ENCODE measurements at regions not wholly inside any gene's neighbourhood (a gene's known extent, or its start where the extent isn't known, plus 50 kb on each side); places are given as distances from the start of the nearest gene placed in this dataset. TPM values are rescaled to one million over a fixed set of nuclear protein-coding genes. Genes with fewer than 3 reads are reported as not detected.

DNA sequence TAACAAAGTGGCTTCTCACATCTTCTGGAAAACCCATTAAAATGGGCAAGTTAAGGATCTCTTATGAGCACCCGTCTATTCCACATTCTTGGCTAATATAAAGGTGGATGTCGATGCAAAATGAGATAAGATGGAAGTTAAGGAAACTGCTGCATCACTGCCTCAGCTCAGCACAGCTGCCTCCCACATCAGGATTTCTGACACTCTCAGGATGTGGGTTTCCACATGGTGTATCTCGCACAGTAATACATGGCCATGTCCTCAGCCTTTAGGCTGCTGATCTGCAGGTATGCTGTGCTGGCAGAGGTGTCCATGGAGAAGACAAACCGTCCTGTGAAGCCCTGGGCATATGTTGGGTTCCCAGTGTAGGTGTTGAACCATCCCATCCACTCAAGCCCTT, 1348.0 kb downstream of the TMEM121 start:
- Mint-ChIP-seq H3K9me3 (no peaks in the 10 kb centered on the region), H3K4me1 (ENCODE audit: low read depth) (peaks cover 14% of the 10 kb centered on the region), H3K4me3 (no peak overlapping the region), H3K36me3 (no peaks in the 10 kb centered on the region), H3K27ac (no peak overlapping the region), H3K27me3 (peaks cover 30% of the 10 kb centered on the region)
- intact Hi-C loops (cut with micrococcal nuclease), result no loop called here
- POLR2A ChIA-PET, result no interaction called here
- CTCF ChIA-PET, result interaction anchor here (1.1 to 4.8 kb wide), 5 partner anchors 8 to 84 kb away, joined by 5 to 61 read pairs (median 24); no protein-coding TSS in a partner anchor
- DNase-seq, result no peak

DNA sequence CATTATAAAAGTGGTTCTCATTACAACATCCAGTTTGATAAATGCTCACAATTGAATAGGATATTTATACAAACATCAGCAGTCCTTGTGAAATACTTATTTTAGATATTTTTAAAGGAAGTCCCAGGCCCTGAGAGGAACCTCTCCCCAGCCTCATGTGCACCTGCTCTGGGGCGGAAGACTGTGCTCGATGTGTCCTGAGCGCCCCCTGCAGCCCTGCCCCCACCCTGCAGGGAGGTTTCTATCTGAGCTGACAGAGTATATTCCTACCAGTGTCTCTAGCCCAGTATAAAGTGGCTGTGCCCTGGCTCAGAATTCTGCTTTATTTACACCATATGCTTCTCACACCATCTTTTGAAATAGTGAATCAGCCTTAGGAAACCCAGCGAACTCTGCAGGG, 1349.1 kb downstream of the TMEM121 start:
- intact Hi-C loops (cut with micrococcal nuclease), result no loop called here
- POLR2A ChIA-PET, result no interaction called here
- H3K27ac Mint-ChIP-seq, result no peak overlapping the region
- H3K4me3 Mint-ChIP-seq, result no peak overlapping the region
- peaks cover 14% of the 10 kb centered on the region for H3K4me1 Mint-ChIP-seq (ENCODE audit: low read depth)
- H3K27me3 Mint-ChIP-seq, result peaks cover 28% of the 10 kb centered on the region
- CTCF ChIA-PET, result interaction anchor here (0.7 to 4.8 kb wide), 3 partner anchors 26 to 85 kb away, joined by 3 to 61 read pairs (median 3); no protein-coding TSS in a partner anchor
- no peaks in the 10 kb centered on the region for H3K9me3 Mint-ChIP-seq
- no peaks in the 10 kb centered on the region for H3K36me3 Mint-ChIP-seq
- DNase-seq, result peak; percentile 67

DNA sequence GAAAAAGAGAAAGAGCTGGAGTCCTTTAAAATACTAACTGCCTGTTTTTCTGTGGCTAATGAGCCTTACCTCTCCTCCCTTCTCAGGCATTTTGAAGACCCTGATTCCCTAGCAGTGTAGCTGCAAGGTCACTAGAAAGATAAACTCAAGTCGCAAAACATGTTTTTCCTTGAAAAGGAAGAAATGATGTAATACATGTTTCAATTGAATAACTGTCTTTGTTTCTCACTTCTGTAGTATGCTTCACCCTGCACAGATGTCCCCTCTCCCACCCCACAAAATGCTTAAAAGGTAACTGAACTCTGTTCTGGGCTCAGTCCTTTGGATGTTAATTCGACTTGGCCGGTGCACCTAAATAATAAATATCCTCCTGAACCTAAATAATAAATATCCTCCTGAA, 1350.3 kb downstream of the TMEM121 start:
- CTCF ChIA-PET, result interaction anchor here (4.8 kb wide), 1 partner anchor 45 kb away, joined by 61 read pairs; no protein-coding TSS in a partner anchor
- H3K27me3 Mint-ChIP-seq, result peaks cover 26% of the 10 kb centered on the region
- no peak overlapping the region for H3K27ac Mint-ChIP-seq
- POLR2A ChIA-PET, result no interaction called here
- DNase-seq, result no peak
- H3K36me3 Mint-ChIP-seq, result no peaks in the 10 kb centered on the region
- H3K9me3 Mint-ChIP-seq, result no peaks in the 10 kb centered on the region
- peaks cover 14% of the 10 kb centered on the region for H3K4me1 Mint-ChIP-seq (ENCODE audit: low read depth)
- no peak overlapping the region for H3K4me3 Mint-ChIP-seq
- intact Hi-C loops (cut with micrococcal nuclease), result no loop called here

DNA sequence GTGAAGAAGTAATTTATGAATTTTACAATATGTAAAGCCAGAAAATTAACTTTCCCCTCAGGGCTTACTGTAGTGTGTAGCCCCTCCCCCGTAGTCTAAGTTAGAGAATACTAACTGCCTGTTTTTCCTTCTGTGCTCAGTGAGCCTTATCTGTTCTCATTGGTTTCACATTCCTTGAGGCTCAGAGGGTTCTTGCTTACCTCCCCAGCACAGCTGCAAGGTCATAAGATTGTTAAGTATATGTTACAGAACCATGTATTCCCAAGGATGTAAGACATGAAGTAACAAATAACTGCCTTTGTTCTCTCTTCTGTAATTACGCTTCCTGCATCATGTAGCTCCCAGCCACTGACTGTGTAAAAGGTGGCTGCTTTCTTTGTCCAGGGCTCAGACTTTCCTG, 1351.1 kb downstream of the TMEM121 start:
- H3K4me3 Mint-ChIP-seq, result no peak overlapping the region

DNA sequence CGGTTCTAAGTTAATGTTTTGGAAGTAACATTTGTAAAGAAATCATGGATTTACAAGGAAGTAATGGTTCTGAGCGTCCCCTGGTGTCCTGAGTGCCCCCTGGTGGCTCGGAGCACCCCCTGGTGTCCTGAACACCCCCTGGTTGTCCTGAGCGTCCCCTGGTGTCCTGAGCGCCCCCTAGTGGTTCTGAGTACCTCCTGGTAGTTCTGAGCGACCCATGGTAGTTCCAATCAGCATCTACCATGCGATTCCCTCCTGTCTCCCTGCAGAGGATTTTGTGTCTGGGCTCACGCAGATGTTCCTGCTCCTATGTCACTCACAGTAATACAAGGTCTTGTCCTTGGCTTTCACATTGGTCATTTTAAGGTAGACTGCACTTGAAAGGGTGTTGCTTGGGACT, 1352.9 kb downstream of the TMEM121 start:
- peaks cover 3% of the 10 kb centered on the region for H3K9me3 Mint-ChIP-seq
- H3K4me1 Mint-ChIP-seq (ENCODE audit: low read depth), result no peaks in the 10 kb centered on the region
- H3K36me3 Mint-ChIP-seq, result no peaks in the 10 kb centered on the region
- intact Hi-C loops (cut with micrococcal nuclease), result no loop called here
- ChIA-PET CTCF (interaction anchor here (0.6 to 2.1 kb wide), 3 partner anchors 12 to 49 kb away, joined by 3 to 6 read pairs (median 3); no protein-coding TSS in a partner anchor), POLR2A (no interaction called here)
- H3K4me3 Mint-ChIP-seq, result no peak overlapping the region
- no peak overlapping the region for H3K27ac Mint-ChIP-seq
- DNase-seq, result peak; percentile 78
- H3K27me3 Mint-ChIP-seq, result peaks cover 26% of the 10 kb centered on the region

More for the DNA sequence above, 1351.1 kb downstream of the TMEM121 start:
- POLR2A ChIA-PET, result no interaction called here
- CTCF ChIA-PET, result interaction anchor here (1.4 to 2.0 kb wide), 2 partner anchors 33 to 46 kb away, joined by 3 to 10 read pairs; no protein-coding TSS in a partner anchor
- Mint-ChIP-seq H3K4me1 (ENCODE audit: low read depth) (peaks cover 10% of the 10 kb centered on the region), H3K27ac (no peak overlapping the region), H3K27me3 (peaks cover 26% of the 10 kb centered on the region), H3K36me3 (no peaks in the 10 kb centered on the region), H3K9me3 (no peaks in the 10 kb centered on the region)
- DNase-seq, result no peak
- intact Hi-C loops (cut with micrococcal nuclease), result no loop called here

DNA sequence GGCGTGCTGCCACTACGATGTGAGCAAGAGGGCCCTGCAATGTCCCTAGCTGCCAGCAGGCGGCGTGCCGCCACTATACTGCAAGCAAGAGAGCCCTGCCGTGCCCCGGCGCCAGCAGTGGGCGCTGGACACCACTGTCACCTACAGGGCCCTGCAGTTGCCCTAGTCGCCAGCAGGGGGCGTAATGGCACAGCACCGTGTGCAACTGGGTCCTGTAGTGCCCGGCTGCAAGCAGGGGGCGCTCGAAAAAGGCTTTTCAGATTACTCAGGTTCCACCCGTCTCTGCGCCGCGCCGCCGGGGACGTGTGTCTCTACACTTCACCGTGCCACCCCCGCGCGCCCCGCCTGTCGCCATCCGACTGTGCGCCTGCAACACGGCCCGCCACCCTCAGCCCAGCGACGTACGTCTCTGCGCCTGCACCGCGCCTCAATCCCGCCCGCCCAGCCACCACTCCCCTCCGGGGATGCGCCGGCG, 1356.9 kb downstream of the TMEM121 start:
- intact Hi-C loops (cut with micrococcal nuclease), result no loop called here
- H3K36me3 Mint-ChIP-seq, result no peaks in the 10 kb centered on the region
- POLR2A ChIA-PET, result no interaction called here
- no peaks in the 10 kb centered on the region for H3K4me1 Mint-ChIP-seq (ENCODE audit: low read depth)
- H3K27ac Mint-ChIP-seq, result no peak overlapping the region
- peaks cover 3% of the 10 kb centered on the region for H3K9me3 Mint-ChIP-seq
- H3K27me3 Mint-ChIP-seq, result peaks cover 7% of the 10 kb centered on the region
- peak; percentile 76 for DNase-seq
- H3K4me3 Mint-ChIP-seq, result no peak overlapping the region
- CTCF ChIA-PET, result interaction anchor here (1.0 to 2.8 kb wide), 2 partner anchors 10 to 18 kb away, joined by 3 to 24 read pairs; no protein-coding TSS in a partner anchor

Small RNA genes in the stretch of these regions (microRNA-seq; reads per million reads assigned to microRNA genes)
- gene MIR4507 (ENCODE audit: borderline microRNAs expressed, borderline number of aligned reads, borderline replicate concordance), result not detected
- not detected for gene MIR4537 (ENCODE audit: borderline microRNAs expressed, borderline number of aligned reads, borderline replicate concordance)
- not detected for gene MIR4538 (ENCODE audit: borderline microRNAs expressed, borderline number of aligned reads, borderline replicate concordance)
- not detected for gene MIR4539 (ENCODE audit: borderline microRNAs expressed, borderline number of aligned reads, borderline replicate concordance)
- not detected for gene MIR5195 (ENCODE audit: borderline microRNAs expressed, borderline number of aligned reads, borderline replicate concordance)
- gene MIR8071-1 (ENCODE audit: borderline microRNAs expressed, borderline number of aligned reads, borderline replicate concordance), result not detected
- gene MIR8071-2 (ENCODE audit: borderline microRNAs expressed, borderline number of aligned reads, borderline replicate concordance), result not detected

Measured in activated CD4-positive, alpha-beta memory T cell treated with anti-CD3 and anti-CD28 coated beads for 36 hours (primary cell).